ENCODE measurements at regions not wholly inside any gene's neighbourhood (a gene's known extent, or its start where the extent isn't known, plus 50 kb on each side); places are given as distances from the start of the nearest gene placed in this dataset.
"Not testable (repeated sequence)": the region's sequence is repeated elsewhere in the genome, so short reads cannot be mapped to it uniquely, and the experiment has no call there.

GRCh38 chr2:175679231-175679630, 322.8 kb downstream of the LNPK start:
- no peak for DNase-seq (ENCODE audit: low read depth)
- no peak overlapping the region for H3K4me3 ChIP-seq (ENCODE audit: low read depth, low read length)
- no peak for TF ChIP-seq CTCF (conservative IDR thresholded peaks at IDR 0.05; ENCODE audit: low read depth, low read length)

GRCh38 chr2:175677880-175678279, 324.2 kb downstream of the LNPK start:
- DNase-seq (ENCODE audit: low read depth), result no peak
- no peak overlapping the region for H3K4me3 ChIP-seq (ENCODE audit: low read depth, low read length)
- TF ChIP-seq CTCF (conservative IDR thresholded peaks at IDR 0.05; ENCODE audit: low read depth, low read length), result no peak

- no peak for DNase-seq (ENCODE audit: low read depth)
- H3K4me3 ChIP-seq (ENCODE audit: low read depth, low read length), result no peak overlapping the region
- no peak for TF ChIP-seq CTCF (conservative IDR thresholded peaks at IDR 0.05; ENCODE audit: low read depth, low read length)
Observed at GRCh38 chr2:175676813-175677212, 325.3 kb downstream of the LNPK start.

- not testable (repeated sequence) for DNase-seq (ENCODE audit: low read depth); H3K4me3 ChIP-seq (ENCODE audit: low read depth, low read length)
Observed at GRCh38 chr2:175668804-175669203, 333.3 kb downstream of the LNPK start.

- TF ChIP-seq CTCF (conservative IDR thresholded peaks at IDR 0.05; ENCODE audit: low read depth, low read length), result no peak
- DNase-seq (ENCODE audit: low read depth), result no peak
- no peak overlapping the region for H3K4me3 ChIP-seq (ENCODE audit: low read depth, low read length)
Observed at GRCh38 chr2:175662335-175662734, 339.7 kb downstream of the LNPK start.

GRCh38 chr2:175648577-175649063, 353.4 kb downstream of the LNPK start:
- DNase-seq (ENCODE audit: low read depth), result no peak
- no peak overlapping the region for H3K4me3 ChIP-seq (ENCODE audit: low read depth, low read length)
- TF ChIP-seq CTCF (conservative IDR thresholded peaks at IDR 0.05; ENCODE audit: low read depth, low read length), result no peak

- no peak for DNase-seq (ENCODE audit: low read depth)
- TF ChIP-seq CTCF (conservative IDR thresholded peaks at IDR 0.05; ENCODE audit: low read depth, low read length), result no peak
- no peak overlapping the region for H3K4me3 ChIP-seq (ENCODE audit: low read depth, low read length)
Observed at GRCh38 chr2:175647058-175647457, 355.0 kb downstream of the LNPK start.

- no peak overlapping the region for H3K4me3 ChIP-seq (ENCODE audit: low read depth, low read length)
- DNase-seq (ENCODE audit: low read depth), result no peak
- no peak for TF ChIP-seq CTCF (conservative IDR thresholded peaks at IDR 0.05; ENCODE audit: low read depth, low read length)
Observed at GRCh38 chr2:175640655-175641054, 361.4 kb downstream of the LNPK start.
